BJ (cell line): ENCODE measurements at regions not wholly inside any gene's neighbourhood (a gene's known extent, or its start where the extent isn't known, plus 50 kb on each side); places are given as distances from the start of the nearest gene placed in this dataset.

ENCODE experiments used
- CTCF ChIA-PET: fragments of 350-600 bp; formaldehyde crosslinking; extraction: SDS; loops from one replicate; lab custom pipeline; 2021; ENCODE audit warnings: antibody characterized with exemption, inconsistent platforms; lab: Yijun Ruan, JAX
- POLR2A ChIA-PET: fragments of 300-600 bp; sonication (Branson Sonifier 250); formaldehyde crosslinking; extraction: SDS; loops from one replicate; lab custom pipeline; 2021; ENCODE audit warnings: antibody characterized with exemption; lab: Charles Lee
- DNase-seq: peaks from one replicate; pipeline ENCODE4 v3.0.0-alpha.2; 2011; ENCODE audit warnings: low read depth
- H3K27me3 ChIP-seq: 2 replicates; pipeline ENCODE4 v1.6.0; 2011; ENCODE audit warnings: low read length; ENCODE audit not compliant: control insufficient read depth, insufficient read depth
- H3K36me3 ChIP-seq: 2 replicates; pipeline ENCODE4 v1.5.1; 2011; ENCODE audit warnings: low read length; ENCODE audit not compliant: control insufficient read depth, insufficient read depth
- H3K4me3 ChIP-seq: 2 replicates; pipeline ENCODE4 v1.5.1; 2011; ENCODE audit warnings: low read depth, mild to moderate bottlenecking, control low read depth, low read length
- TF ChIP-seq, protein P1 (sequence below): IDR thresholded peaks from 2 replicates; pipeline ENCODE4 v1.5.1; 2011; ENCODE audit warnings: low read depth, mild to moderate bottlenecking, control low read depth, inconsistent platforms, low read length, moderate library complexity; ENCODE audit not compliant: insufficient read depth

DNA sequence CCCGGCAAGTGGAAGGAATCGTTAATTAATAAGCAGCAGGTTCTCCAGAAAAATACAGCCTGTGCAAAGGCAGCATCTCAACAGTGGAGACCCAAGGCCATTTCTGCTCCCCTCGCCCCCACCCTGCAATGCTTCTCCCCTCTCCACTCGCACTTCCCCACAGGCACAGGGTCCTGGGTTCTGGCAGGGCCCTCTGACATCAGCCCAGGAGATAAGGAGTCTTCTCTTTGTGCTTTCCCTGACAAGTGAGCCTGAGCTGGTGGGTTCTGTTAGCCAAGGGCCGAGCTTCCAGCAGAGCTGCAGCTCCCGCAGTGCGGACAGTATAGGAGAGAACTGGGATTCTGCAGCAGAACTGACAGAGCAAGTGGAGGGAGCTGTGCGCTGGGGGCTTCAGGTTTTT lies 257.5 kb downstream of the NSG2 start:
- POLR2A ChIA-PET = interaction anchor here (0.6 kb wide), 1 partner anchor 1949 kb away, joined by 3 read pairs; no protein-coding TSS in a partner anchor
- Histone ChIP-seq H3K36me3 (no peaks in the 10 kb centered on the region), H3K27me3 (no peaks in the 10 kb centered on the region), H3K4me3 (no peak overlapping the region)
- CTCF ChIA-PET = interaction anchor here (1.7 to 1.8 kb wide), 2 partner anchors 9 to 12 kb away, joined by 4 to 10 read pairs; no protein-coding TSS in a partner anchor
- no peak for DNase-seq
- TF ChIP-seq, protein P1, sequence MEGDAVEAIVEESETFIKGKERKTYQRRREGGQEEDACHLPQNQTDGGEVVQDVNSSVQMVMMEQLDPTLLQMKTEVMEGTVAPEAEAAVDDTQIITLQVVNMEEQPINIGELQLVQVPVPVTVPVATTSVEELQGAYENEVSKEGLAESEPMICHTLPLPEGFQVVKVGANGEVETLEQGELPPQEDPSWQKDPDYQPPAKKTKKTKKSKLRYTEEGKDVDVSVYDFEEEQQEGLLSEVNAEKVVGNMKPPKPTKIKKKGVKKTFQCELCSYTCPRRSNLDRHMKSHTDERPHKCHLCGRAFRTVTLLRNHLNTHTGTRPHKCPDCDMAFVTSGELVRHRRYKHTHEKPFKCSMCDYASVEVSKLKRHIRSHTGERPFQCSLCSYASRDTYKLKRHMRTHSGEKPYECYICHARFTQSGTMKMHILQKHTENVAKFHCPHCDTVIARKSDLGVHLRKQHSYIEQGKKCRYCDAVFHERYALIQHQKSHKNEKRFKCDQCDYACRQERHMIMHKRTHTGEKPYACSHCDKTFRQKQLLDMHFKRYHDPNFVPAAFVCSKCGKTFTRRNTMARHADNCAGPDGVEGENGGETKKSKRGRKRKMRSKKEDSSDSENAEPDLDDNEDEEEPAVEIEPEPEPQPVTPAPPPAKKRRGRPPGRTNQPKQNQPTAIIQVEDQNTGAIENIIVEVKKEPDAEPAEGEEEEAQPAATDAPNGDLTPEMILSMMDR = no peak

DNA sequence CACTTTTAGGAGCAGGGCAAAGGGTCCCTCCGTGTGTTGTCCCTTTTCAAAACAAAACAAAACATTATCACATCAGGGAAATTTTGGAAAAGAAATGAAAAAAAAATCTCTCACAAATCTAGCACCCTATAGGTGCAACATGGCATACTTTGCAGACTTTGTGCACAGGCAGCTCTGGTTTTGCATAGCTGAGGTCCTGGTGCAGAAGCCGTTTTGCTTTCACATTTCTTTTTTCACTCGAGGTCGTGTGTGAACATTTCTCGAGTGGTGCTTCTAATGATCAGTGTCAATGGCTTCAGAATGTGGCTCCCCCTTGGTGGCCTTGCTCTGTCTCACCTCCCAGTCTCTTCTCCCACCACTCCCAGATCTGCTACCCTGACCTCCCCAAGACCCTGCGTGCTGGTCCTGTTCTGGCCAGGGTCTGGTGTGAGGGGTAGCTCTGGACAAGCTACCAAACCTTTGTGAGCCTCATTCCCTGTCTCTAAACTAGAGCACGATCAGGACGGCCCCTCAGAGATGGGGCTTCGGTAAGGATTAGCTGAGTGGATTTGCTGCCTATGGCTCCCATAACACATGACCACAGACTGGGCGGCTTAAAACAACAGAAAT lies 258.0 kb downstream of the NSG2 start:
- H3K4me3 ChIP-seq = no peak overlapping the region
- POLR2A ChIA-PET = interaction anchor here (0.6 kb wide), 1 partner anchor 1949 kb away, joined by 3 read pairs; no protein-coding TSS in a partner anchor
- H3K27me3 ChIP-seq = no peaks in the 10 kb centered on the region
- H3K36me3 ChIP-seq = no peaks in the 10 kb centered on the region
- CTCF ChIA-PET = interaction anchor here (1.7 to 1.8 kb wide), 2 partner anchors 8 to 12 kb away, joined by 4 to 10 read pairs; no protein-coding TSS in a partner anchor
- DNase-seq = no peak
- TF ChIP-seq, protein P1 = no peak

- TF ChIP-seq, protein P1 = no peak
- Histone ChIP-seq H3K27me3 (no peaks in the 10 kb centered on the region), H3K36me3 (no peaks in the 10 kb centered on the region), H3K4me3 (no peak overlapping the region)
- no peak for DNase-seq
- CTCF ChIA-PET = interaction anchor here (1.1 to 2.1 kb wide), 2 partner anchors 12 to 260 kb away, joined by 3 to 5 read pairs; partner anchors contain the start of gene NSG2
- POLR2A ChIA-PET = no interaction called here
These were observed 259.8 kb downstream of the NSG2 start for GRCh38 chr5:174305241-174305681.

DNA sequence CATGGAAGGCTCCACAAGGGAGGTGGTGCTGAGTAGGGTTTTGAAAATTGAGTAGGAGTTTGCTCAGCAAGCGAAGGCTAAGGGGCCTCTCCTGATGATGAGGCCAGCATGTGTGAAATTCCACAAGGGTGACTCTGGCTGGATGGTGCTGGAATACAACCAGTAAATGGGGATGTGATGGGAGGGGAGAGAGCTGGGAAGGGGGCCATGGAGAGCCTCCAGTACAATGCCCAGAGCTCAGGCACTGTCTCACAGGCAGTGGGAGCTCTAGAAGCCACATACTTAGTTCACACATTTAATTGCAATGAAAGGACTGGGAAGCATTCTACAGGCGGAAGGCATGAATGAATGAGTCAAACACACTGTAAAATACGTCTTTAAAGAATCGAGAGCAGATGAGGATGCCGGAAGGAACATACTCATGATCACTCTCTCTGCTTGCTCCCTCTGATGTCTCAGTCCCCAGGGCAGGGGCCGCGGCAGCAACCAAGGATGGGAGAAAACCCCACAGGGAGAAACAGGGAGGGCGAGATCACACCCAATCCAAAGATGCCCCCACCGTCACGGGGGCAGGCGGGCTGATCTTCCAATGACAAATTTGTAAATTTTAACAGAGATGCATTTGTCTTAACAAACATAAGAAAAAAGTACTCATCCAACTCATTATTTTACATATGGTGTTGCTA lies 261.0 kb downstream of the NSG2 start:
- no peak overlapping the region for H3K4me3 ChIP-seq
- ChIA-PET CTCF (interaction anchor here (1.4 to 2.1 kb wide), 3 partner anchors 11 to 261 kb away, joined by 3 to 8 read pairs (median 5); partner anchors contain the start of gene NSG2), POLR2A (no interaction called here)
- TF ChIP-seq, protein P1 = no peak
- no peak for DNase-seq
- no peaks in the 10 kb centered on the region for H3K27me3 ChIP-seq
- no peaks in the 10 kb centered on the region for H3K36me3 ChIP-seq

DNA sequence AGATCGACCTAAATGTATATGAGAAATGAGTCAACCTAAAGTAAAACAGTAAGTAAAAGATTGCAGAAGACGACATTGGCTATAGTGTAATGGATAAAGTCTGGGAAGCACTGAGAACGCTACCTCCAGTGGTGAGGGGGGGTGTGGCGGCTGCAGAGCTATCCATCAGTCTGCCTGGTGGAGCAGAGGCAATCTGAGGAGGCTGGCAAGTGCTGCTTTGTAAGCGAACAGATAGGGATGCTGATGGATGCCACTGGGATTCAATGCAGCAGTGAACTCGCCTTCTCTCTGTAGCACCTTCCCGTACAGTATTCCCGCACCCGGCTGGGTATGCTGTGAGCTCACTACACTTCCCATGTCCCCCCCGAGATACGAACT lies 261.5 kb downstream of the NSG2 start:
- TF ChIP-seq, protein P1 = no peak
- H3K27me3 ChIP-seq = no peaks in the 10 kb centered on the region
- ChIA-PET POLR2A (no interaction called here), CTCF (interaction anchor here (1.4 to 1.5 kb wide), 2 partner anchors 10 to 261 kb away, joined by 3 to 8 read pairs; partner anchors contain the start of gene NSG2)
- H3K4me3 ChIP-seq = no peak overlapping the region
- no peaks in the 10 kb centered on the region for H3K36me3 ChIP-seq
- no peak for DNase-seq
